Chondrocyte (in vitro differentiated cells): ENCODE measurements at regions not wholly inside any gene's neighbourhood (a gene's known extent, or its start where the extent isn't known, plus 50 kb on each side); places are given as distances from the start of the nearest gene placed in this dataset.

Source experiments
- DNase-seq: peaks from one replicate; pipeline ENCODE4 v3.0.0; 2021; ENCODE audit warnings: mixed read lengths, low spot score
- H3K27ac Mint-ChIP-seq: one replicate; pipeline ENCODE4 v1.8.0; 2021; ENCODE audit warnings: mild to moderate bottlenecking, moderate library complexity, mixed read lengths; ENCODE audit not compliant: unreplicated experiment
- H3K27me3 Mint-ChIP-seq: 2 replicates; pipeline ENCODE4 v1.8.0; 2021; ENCODE audit warnings: low read depth, mixed read lengths
- H3K36me3 Mint-ChIP-seq: 2 replicates; pipeline ENCODE4 v1.8.0; 2021; ENCODE audit warnings: low read depth, mixed read lengths
- H3K4me1 Mint-ChIP-seq: 2 replicates; pipeline ENCODE4 v1.8.0; 2021; ENCODE audit warnings: low read depth, mild to moderate bottlenecking, mixed read lengths
- H3K4me3 Mint-ChIP-seq: one replicate; pipeline ENCODE4 v1.8.0; 2021; ENCODE audit warnings: mild to moderate bottlenecking, moderate library complexity, mixed read lengths; ENCODE audit not compliant: unreplicated experiment
- H3K9me3 Mint-ChIP-seq: 2 replicates; pipeline ENCODE4 v1.8.0; 2021; ENCODE audit warnings: low read depth, mixed read lengths
- CTCF ChIP-seq: fragments of 200-600 bp; sonication (generic); IDR thresholded peaks from 2 replicates; pipeline ENCODE4 v1.5.0; 2021; ENCODE audit warnings: antibody characterized with exemption, mild to moderate bottlenecking, moderate library complexity

GRCh38 chr5:136525597-136525996 lies 160.3 kb upstream of the TRPC7 start:
- Mint-ChIP-seq H3K27me3 (peaks cover 7% of the 10 kb centered on the region), H3K4me1 (no peaks in the 10 kb centered on the region), H3K27ac (no peak overlapping the region), H3K36me3 (no peaks in the 10 kb centered on the region), H3K4me3 (no peak overlapping the region), H3K9me3 (no peaks in the 10 kb centered on the region)
- TF ChIP-seq CTCF, result no peak
- no peak for DNase-seq

- Mint-ChIP-seq H3K4me1 (no peaks in the 10 kb centered on the region), H3K9me3 (no peaks in the 10 kb centered on the region), H3K36me3 (no peaks in the 10 kb centered on the region), H3K27ac (no peak overlapping the region), H3K4me3 (no peak overlapping the region), H3K27me3 (peaks cover 16% of the 10 kb centered on the region)
- no peak for DNase-seq
- TF ChIP-seq CTCF, result no peak
Measured at GRCh38 chr5:136522217-136522956, 157.0 kb upstream of the TRPC7 start.

GRCh38 chr5:136521696-136522095 lies 156.4 kb upstream of the TRPC7 start:
- H3K27ac Mint-ChIP-seq, result no peak overlapping the region
- no peaks in the 10 kb centered on the region for H3K4me1 Mint-ChIP-seq
- no peak for TF ChIP-seq CTCF
- H3K36me3 Mint-ChIP-seq, result no peaks in the 10 kb centered on the region
- no peaks in the 10 kb centered on the region for H3K9me3 Mint-ChIP-seq
- peaks cover 22% of the 10 kb centered on the region for H3K27me3 Mint-ChIP-seq
- no peak for DNase-seq
- no peak overlapping the region for H3K4me3 Mint-ChIP-seq

GRCh38 chr5:136518814-136519213 lies 153.5 kb upstream of the TRPC7 start:
- no peak for DNase-seq
- Mint-ChIP-seq H3K27ac (no peak overlapping the region), H3K9me3 (no peaks in the 10 kb centered on the region), H3K4me1 (no peaks in the 10 kb centered on the region), H3K27me3 (peaks cover 25% of the 10 kb centered on the region), H3K36me3 (no peaks in the 10 kb centered on the region), H3K4me3 (no peak overlapping the region)
- TF ChIP-seq CTCF, result no peak

- H3K9me3 Mint-ChIP-seq, result no peaks in the 10 kb centered on the region
- H3K27ac Mint-ChIP-seq, result no peak overlapping the region
- H3K4me3 Mint-ChIP-seq, result no peak overlapping the region
- no peaks in the 10 kb centered on the region for H3K4me1 Mint-ChIP-seq
- no peak for TF ChIP-seq CTCF
- H3K27me3 Mint-ChIP-seq, result peaks cover 25% of the 10 kb centered on the region
- DNase-seq, result no peak
- H3K36me3 Mint-ChIP-seq, result no peaks in the 10 kb centered on the region
Measured at GRCh38 chr5:136518174-136518573, 152.8 kb upstream of the TRPC7 start.
